ENCODE measurements at regions not wholly inside any gene's neighbourhood (a gene's known extent, or its start where the extent isn't known, plus 50 kb on each side); places are given as distances from the start of the nearest gene placed in this dataset.
"Not testable (repeated sequence)": the region's sequence is repeated elsewhere in the genome, so short reads cannot be mapped to it uniquely, and the experiment has no call there.

DNA sequence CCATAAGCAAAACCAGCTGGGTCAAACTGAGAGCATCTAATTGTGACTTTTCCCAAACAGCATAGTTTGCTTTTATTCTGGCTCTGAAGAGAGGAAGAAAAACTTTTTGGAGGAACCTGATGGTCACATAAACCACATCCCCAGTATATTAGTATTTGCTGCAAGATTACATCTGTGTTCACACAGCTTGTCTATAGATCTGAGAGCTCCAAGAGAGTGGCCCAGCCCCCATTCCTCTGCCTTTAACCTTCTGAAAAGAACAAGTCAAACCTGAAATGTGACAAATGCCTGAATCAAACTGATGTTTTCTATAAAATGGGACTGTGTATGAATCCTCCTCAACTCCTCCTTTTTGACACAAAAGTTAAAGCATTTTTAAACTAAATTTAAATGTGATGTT is 435.2 kb downstream of the ZNF479 start:
- DNase-seq (ENCODE audit: low read depth, low spot score): not testable (repeated sequence)

DNA sequence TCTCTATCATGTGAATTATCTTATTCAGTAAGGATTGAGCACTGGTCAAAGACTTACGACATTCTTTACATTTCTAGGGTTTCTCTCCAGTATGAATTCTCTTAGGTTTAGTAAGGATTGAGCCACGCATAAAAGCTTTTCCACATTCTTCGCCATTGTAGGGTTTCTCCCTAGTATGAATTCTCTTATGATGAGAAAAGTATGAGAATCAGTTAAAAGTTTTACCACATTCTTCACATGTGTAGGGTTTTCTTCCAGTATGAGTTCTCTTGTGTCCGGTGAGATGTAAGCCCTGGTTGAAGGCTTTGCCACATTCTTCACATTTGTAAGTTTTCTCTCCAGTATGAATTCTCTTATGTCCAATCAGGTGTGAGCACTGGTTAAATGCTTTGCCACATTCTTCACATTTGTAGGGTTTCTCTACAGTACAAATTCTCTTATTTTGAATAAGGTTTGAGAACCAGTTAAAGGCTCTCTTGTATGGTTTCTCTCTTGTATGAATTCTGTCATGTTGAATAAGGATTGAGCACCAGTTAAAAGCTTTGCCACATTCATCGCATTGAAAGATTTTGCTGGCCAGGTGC is 445.9 kb downstream of the ZNF479 start:
- DNase-seq (ENCODE audit: low read depth, low spot score): no peak

DNA sequence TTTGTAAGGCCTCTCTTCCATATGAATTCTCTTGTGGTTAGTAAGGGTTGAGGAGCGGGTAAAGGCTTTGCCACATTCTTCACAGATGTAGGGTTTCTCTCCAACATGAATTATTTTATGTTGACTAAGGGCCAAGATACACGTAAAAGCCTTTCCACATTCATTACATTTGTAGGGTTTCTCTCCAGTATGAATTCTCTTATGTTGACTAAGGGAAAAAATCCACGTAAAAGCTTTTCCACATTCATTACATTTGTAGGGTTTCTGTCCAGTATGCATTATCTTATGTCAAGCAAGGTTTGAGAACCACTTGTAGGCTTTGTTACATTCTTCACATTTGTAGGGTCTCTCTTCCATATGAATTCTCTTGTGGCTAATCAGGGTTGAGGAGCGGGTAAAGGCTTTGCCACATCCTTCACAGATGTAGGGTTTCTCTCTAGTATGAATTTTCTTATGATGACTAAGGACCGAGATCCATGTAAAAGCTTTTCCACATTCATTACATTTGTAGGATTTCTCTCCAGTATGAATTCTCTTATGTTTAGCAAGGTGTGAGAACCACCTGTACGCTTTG is 493.0 kb downstream of the ZNF479 start:
- DNase-seq (ENCODE audit: low read depth, low spot score): no peak

DNA sequence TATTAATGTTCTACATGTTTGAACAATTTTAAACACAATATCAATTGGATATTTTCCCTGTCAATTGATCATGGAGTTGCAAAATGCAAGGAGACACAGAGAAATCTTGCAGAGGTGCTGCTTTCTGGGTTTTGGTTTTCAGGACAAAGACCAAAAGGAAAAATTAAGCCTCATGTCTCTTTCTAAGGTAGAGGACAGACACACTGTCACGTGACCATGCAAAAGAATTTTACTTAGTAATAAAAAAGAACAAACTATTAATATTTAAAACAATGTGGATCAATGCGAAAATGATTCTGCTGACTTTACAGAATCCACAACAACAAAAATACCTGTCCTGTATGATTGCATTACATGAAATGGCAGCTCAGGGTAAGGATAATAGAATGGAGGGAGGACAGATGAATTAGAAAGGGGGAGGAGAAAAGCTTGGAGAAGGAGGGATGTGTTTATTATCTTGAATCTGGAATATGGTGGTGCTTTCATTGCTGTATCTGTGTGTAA is 493.7 kb upstream of the NUPR2 start:
- DNase-seq (ENCODE audit: low read depth, low spot score): no peak

DNA sequence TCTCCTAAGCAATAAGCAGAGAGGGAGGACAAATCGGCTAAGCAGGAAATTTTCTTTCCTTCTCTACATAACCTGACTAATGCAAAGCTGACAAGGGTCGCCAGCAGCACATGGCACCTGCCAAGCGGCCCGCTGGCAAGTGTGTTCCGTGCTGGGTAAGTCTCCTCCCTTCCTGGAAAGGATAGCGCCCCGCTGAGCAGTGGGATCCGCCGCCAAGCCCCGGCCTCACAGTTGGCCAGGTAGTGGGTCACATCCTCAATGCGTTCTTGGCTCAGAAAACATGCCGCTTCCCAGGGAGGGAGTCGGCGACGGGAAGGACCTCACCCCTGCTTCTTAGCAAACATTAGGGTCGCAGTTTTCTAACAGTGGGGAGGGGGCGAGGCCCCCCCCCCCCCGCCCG is 488.9 kb upstream of the NUPR2 start:
- no peak for DNase-seq (ENCODE audit: low read depth, low spot score)

DNA sequence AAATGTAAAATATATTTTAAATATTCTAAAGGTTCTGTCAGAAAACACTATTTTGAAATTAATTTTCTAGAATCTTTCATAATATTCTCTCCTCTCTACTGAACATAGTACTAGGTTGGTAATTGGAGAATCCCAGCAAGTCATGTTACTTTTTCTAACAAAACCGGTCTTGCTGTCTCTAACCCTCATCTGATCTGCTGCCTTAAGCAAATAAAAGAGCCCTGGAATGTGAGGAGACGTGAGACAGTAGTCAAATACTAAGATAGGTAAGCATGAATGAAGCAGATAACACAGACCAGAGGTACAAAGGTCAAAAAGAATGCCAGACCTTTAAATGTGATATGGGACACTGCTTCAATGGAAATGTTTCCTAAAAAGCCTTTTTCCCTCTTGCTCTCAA is 462.4 kb upstream of the NUPR2 start:
- DNase-seq (ENCODE audit: low read depth, low spot score): no peak

DNA sequence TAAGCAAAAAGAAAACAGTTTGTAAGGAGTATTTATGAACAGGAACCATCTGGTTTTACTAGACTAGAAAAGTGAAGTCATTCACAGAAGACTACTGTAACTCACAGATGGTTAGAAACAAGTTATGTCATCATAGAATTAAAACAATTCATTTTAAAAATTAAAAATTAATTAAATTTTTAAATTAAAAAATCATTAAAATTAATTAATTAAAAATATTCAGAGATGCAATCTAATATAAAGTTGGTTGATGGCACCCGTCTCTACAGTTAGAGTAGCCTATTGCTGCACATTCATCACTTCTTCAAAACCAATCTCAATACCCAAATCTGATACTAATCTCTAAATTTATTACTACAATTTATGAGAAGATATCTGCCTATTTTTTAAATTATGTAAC is 454.8 kb upstream of the NUPR2 start:
- DNase-seq (ENCODE audit: low read depth, low spot score): no peak

DNA sequence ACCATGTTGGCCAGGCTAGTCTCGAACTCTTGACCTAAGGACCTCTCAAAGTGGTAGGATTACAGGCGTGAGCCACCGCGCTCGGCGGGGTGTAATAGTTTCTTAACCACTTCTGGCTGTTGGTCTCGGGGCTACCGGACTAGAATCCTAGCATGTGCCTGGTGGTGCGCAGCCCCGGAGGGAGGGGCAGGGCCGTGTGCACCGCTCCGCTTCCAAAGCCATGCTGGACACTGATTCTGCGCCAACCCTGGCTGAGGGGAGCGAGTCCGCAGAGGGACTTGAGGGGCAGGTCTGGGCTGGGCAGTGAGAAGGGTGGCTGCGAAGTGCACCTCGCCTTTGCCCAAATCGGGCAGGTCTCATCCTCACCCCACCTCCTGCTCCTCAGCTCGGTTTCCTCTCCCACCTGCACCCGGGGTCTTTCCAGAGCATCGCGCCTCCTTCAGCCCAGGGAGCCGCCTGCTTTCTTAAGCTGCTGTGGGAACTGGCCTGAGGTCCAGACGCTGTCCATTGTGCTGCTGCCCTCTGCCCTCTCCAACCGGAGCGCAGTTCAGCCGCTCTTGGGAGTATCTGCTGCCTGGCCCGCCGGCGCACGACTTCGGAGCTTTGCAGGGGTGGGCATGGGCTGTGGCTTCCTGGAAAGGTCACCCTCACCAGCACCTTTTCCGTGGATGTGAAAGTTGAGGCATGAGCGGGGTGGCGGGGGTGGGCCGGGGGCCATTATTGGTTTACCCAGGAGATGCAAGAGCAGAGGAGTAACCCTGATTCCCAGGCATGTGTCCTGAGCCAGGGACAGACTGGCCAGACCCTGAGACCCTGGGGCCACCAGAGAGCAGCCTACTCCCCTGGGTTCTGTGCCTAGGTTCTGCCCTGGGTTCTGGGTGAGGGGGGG is 422.6 kb upstream of the NUPR2 start:
- DNase-seq (ENCODE audit: low read depth, low spot score): no peak

DNA sequence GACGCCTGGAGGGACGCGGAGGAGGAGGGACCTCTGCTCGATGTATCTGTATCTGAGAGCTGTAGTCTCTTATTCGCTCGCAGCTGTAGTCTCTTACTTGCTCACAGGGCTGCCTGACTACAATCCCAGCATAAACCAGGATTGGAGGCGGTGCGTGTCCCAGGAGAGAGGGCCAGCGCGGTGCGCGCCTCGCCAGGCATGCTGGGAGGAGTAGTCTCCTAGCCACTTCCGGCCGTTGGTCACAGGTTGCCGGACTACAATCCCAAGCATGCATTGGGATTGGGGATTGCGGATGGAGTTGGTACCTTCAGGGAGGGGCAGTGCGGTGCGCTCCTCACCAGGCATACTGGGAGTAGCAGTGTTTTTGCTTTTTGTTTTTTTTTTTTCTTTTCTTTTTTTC is 421.7 kb upstream of the NUPR2 start:
- DNase-seq (ENCODE audit: low read depth, low spot score): no peak

DNA sequence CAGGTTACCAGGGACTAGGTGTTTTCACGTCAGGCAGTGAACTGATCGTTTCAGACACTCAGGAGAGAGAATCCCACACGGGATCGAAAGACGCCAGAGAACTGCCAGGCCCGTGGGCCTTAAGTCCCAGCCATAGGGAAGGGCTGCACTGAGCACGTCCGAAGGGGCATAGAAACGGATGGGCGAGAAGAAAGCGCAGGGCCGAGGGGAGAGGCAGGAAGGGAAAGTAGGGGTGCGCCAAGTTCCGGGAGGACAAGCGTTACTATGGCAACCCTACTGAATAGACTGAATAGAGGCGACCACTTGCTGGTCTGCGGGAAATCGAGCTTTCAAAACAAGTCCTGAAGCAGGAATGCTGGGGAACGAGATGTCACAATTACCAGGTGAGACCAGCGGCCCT is 421.3 kb upstream of the NUPR2 start:
- no peak for DNase-seq (ENCODE audit: low read depth, low spot score)

DNA sequence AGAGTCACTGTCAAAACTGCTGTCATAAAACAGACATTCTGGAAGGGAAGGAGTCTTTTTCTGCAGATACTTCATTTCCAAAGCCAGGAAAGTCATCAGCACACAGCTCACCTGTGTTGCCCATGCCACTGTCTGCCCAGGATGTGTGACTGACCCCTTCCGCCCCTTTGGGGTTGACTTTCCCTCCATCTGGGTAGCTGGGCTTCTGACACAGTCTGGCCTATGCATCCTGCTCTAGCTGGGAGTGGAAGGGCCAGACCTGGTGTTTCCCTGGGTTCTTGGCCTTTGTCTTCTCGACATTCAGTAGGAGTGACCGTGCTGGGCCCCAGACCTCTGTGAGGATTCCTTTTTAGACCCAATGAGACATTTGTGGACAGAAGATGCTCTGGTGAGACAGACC is 378.9 kb upstream of the NUPR2 start:
- no peak for DNase-seq (ENCODE audit: low read depth, low spot score)

DNA sequence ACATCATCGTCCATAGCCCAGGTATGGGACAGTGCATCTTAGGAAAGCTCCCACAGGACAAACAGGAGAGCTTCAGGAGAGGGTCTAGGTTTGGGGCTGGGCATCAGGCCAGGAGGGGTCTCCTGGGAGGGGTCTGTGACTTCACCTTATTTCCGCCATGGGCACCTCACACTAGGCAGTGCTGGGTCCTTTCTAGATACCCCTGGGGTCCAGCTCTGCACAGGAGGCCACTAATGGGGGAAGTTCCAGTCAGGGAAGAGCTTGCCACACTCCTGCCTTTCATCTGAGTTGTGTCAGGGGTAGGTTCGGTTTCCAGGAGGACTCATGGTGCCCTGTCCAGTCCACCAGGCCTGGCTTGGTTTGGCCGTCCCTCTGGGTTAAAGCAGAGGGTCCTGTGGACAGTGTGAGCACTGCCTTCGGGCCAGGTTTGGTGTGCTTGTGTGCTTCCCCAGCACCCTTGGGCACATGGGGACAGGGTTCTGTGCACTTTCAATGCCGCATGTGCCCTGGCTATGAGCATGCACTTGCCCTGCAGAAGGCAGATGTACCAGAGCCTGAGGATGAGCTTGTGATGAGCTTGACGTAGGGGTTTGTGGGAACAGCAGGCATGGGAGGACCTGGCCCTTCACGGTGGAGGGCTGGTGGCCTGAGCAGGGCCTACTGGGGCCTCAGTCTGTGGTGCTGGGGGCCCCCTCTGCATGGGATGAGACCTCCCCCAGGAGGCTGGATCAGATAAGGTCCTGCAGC is 377.7 kb upstream of the NUPR2 start:
- no peak for DNase-seq (ENCODE audit: low read depth, low spot score)

DNA sequence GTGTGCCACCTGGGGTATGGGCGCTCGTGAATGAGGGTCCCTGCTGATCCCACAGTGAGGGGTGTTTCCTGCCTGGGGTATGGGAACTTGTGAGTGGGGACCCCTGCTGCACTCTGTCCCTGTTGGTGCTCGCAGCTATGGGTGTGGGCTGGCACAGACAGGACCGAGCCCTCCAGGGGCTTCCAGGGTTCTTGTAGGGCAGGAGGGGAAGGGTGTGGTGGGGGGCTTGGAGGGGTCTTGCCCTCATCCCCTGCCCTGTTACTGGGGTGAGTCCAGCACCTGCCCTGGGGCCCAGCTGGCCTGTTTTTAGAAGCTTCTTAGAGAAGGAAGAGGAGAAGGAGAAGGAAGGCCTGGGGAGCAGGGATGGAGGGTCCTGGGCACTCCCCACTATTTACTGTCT is 377.0 kb upstream of the NUPR2 start:
- no peak for DNase-seq (ENCODE audit: low read depth, low spot score)

DNA sequence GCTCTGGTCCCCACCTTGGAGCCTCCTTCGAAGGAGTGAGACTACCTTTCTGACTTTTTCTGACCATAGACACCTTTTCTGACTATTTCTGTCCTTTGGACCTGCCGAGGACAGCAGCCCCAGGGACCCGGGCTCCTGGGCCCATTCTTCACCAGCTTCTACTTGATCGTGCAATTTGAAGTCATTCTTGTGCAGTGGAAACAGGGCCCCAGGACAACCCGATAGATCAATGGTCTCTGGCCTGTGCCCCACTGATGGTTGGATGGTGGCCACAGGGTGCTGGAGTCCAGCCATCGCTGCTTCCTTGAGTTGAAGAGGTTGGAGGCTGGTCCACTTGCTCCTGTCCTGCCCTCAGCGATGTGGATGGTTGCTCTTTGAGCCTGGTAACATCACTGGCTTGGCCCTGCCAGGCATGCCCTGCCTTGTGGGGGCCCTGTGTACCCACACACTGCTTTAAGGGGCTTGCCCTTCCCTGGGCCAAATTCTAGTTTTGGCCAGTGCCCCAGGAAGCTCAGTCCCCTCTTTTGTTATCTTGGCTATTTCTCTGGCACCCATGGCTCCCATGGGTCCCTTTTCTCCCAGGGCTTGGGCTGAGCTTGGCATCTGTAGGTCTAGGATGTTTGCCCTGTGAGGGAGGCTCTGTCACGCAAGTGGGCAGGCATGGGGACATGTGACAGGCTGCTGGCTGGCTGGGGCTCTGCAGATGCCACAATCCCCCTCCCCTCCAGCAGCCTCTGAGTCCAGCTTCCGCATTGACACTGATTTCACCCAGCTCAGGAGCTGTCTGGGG is 375.6 kb upstream of the NUPR2 start:
- DNase-seq (ENCODE audit: low read depth, low spot score): no peak

DNA sequence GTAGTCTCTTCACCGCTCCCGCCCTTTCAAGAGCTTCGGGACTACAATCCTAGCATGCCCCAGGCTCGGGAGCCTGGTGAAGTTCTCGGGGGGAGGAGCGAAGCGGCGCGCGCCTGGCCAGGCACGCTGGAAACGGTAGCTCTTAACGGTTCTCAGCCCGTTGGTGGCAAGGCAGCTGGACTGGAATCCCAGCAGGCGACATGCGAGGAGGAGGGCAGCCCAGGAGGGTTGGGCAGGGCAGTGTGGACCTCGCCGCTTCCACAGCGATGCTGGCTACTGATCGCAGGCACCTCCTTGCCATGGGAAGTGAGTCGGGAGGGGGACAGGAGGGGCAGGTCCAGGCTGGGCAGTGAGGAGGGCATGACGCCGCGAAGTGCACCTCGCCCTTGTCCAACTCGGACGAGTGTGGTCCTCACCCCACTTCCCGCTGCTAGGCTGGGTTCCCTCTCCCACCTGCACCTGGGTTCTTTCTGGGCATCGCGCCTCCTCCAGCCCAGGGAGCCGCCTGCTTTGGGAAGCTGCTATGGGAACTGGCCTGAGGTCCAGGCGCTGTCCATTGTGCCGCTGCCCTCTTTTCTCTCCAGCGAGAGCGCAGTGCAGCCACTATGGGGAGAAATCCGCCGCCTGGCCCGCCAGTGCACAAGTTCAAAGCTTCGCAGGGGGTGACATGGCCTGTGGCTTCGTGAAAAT is 367.8 kb upstream of the NUPR2 start:
- DNase-seq (ENCODE audit: low read depth, low spot score): no peak

DNA sequence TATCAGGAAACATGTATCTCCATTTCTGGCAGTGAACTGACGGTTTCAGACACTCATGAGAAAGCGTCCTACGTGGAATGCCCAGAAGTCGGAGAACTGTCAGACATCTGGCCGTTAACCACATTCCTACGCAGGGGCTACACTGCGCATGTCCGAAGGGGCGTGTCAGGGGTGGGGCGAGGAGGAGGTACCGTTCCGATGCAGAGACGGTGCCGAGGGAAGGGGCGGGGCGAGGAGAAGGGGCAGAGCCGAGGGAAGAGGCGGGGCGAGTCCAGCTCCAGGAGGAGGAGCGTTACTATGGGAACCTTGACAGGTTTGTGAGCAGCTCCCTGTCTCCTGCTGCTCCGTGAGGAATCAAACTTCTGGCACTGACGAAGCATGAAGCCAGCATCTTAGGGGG is 366.9 kb upstream of the NUPR2 start:
- DNase-seq (ENCODE audit: low read depth, low spot score): no peak

DNA sequence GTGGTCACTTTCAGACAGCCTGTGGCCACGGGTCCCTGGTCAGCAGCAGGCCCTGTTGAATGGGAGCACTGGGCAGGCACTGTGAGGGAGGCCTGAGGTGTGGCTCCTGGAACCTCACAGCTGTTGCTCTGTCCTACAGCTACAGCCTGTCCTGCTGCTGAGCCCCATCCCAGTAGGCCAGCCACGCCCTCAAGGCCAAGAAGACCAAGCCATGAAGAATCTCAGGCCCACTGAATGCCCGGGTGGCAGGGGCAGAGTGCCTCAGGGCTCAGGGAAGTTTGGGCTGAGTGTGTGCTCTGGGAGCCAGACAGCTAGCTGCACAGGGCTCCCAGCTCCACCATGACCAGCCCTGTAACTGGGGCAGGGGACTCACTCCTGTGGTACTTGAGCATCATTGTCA is 363.5 kb upstream of the NUPR2 start:
- no peak for DNase-seq (ENCODE audit: low read depth, low spot score)

DNA sequence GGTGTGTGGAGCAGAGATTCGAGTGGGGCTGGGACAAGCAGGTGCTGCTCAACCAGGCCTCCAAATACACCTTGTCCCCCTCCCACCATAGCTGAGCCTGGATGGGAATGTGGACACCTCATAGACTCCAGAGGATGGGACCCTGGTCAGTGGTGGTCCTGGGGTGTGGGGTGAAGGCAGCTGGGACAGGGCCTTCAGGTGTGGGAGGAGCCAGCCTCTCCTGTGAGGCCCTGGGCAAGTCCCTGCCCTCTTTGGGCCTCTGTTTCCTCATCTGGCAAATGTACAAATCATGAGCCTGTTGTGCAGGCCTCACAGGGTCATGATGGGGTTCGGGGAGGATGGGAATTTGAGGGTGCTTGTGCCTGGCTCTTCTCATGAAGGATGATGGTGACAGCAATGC is 362.9 kb upstream of the NUPR2 start:
- no peak for DNase-seq (ENCODE audit: low read depth, low spot score)

DNA sequence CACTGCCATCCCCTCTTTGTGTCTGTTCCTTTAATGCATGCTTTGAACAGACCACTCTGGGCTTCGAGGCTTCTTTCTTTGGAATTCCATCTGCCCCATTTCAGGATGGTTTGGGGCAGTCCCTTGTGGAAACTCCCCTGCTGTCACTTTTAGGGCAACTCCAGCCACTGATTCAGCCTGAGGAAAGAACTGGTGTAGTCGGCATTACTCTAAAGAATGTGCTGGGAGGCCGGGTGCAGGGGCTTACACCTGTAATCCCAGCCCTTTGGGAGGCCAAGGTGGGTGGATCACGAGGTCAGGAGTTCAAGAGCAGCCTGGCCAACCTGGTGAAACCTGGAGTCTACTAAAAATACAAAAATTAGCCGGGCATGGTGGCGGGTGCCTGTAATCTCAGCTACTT is 358.1 kb upstream of the NUPR2 start:
- no peak for DNase-seq (ENCODE audit: low read depth, low spot score)

DNA sequence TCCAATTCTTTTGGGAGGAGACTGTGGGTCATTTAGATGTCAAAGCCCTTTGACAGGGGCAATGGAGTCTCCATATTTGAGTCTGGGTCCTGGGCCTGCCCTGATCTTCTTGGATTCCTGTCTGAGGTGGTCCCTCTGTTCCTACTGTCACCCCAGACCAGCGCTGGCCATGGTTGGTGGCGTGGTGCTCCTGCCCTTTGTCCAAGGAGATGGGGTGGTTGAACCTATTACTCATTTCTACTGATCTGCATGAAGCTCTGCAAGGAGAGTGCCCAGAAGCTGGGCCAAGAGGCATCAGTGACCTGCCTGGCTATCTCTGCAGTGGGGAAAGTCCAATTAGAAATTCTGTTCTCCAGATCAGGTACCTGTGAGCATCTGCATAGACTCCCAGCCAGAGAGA is 355.6 kb upstream of the NUPR2 start:
- no peak for DNase-seq (ENCODE audit: low read depth, low spot score)

Data from brain pericyte (primary cell).